Spleen (tissue), 11 donors: ENCODE measurements at regions not wholly inside any gene's neighbourhood (a gene's known extent, or its start where the extent isn't known, plus 50 kb on each side); places are given as distances from the start of the nearest gene placed in this dataset.
"Not testable (repeated sequence)": the region's sequence is repeated elsewhere in the genome, so short reads cannot be mapped to it uniquely, and the experiment has no call there.

Experiments
- DNase-seq: peaks from one replicate; pipeline ENCODE4 v3.0.0-alpha.2; 2020
- H3K27ac ChIP-seq, 8 donors: fragments of 200-600 bp; sonication (generic) in 7 of 8; 1 replicate in 4 of 8; 2 replicates in 4 of 8; pipeline versions ENCODE4 v1.5.0 to v1.8.0; 2016 to 2021; ENCODE audit warnings: inconsistent platforms in 4 of 8, mild to moderate bottlenecking in 4 of 8, moderate library complexity in 1 of 8
- H3K27me3 ChIP-seq, 7 donors: fragments of 200-600 bp; sonication (generic) in 6 of 7; replicated peaks in 1 of 7; 1 replicate in 4 of 7; 2 replicates in 3 of 7; pipeline versions ENCODE4 v1.5.0 to v1.8.0; 2016 to 2021; ENCODE audit warnings: inconsistent platforms in 3 of 7, mild to moderate bottlenecking in 1 of 7
- H3K36me3 ChIP-seq, 6 donors: fragments of 200-600 bp; sonication (generic) in 5 of 6; 1 replicate in 4 of 6; 2 replicates in 2 of 6; pipeline versions ENCODE4 v1.5.0 to v1.8.0; 2016 to 2021; ENCODE audit warnings: inconsistent platforms in 2 of 6
- H3K4me1 ChIP-seq, 6 donors: fragments of 200-600 bp; sonication (generic) in 5 of 6; 1 replicate in 3 of 6; 2 replicates in 3 of 6; pipeline versions ENCODE4 v1.5.0 to v1.8.0; 2016 to 2021; ENCODE audit warnings: inconsistent platforms in 3 of 6
- H3K4me3 ChIP-seq, 8 donors: fragments of 200-600 bp; sonication (generic) in 7 of 8; 1 replicate in 4 of 8; 2 replicates in 4 of 8; pipeline versions ENCODE4 v1.5.0 to v1.8.0; 2016 to 2021; ENCODE audit warnings: inconsistent platforms in 4 of 8, mild to moderate bottlenecking in 4 of 8, moderate library complexity in 2 of 8
- H3K9me3 ChIP-seq, 8 donors: fragments of 200-600 bp; sonication (generic) in 7 of 8; 1 replicate in 4 of 8; 2 replicates in 4 of 8; pipeline versions ENCODE4 v1.5.0 to v1.8.0; 2016 to 2021; ENCODE audit warnings: inconsistent platforms in 4 of 8
- CTCF ChIP-seq, 11 experiments: fragments of 200-600 bp in 7 of 11; fragments of 450-650 bp in 4 of 11; sonication (generic) in 4 of 11; IDR thresholded peaks in 8 of 11; conservative IDR thresholded peaks in 3 of 11; 1 replicate in 7 of 11; 2 replicates in 4 of 11; pipeline versions ENCODE4 v1.4.0 to v1.8.0; 2016 to 2021; ENCODE audit warnings: antibody characterized with exemption in 11 of 11, inconsistent platforms in 4 of 11, mild to moderate bottlenecking in 1 of 11
- POLR2A ChIP-seq, 3 donors: fragments of 450-650 bp; IDR thresholded peaks; one replicate each; pipeline ENCODE4 v1.5.1; 2017; ENCODE audit warnings: antibody characterized with exemption in 3 of 3, mild to moderate bottlenecking in 1 of 3
- POLR2AphosphoS5 ChIP-seq, 3 donors: sonication (generic); formaldehyde crosslinking; IDR thresholded peaks; one replicate each; pipeline ENCODE4 v1.5.1; 2017; ENCODE audit warnings: antibody characterized with exemption in 3 of 3
- whole genome bisulfite sequencing, 5 donors: extraction: QIAGEN DNeasy Blood & Tissue Kit in 3 of 5; methylation state at CpG; one replicate each; pipeline versions ENCODE4 v1.1.5 to v1.1.7; 2013 to 2018; 5-methylcytosine and 5-hydroxymethylcytosine counted together
- intact Hi-C: fragments of 100-400 bp; cut with DNase I; formaldehyde crosslinking; loops from one replicate; pipeline ENCODE4 v1.15.0; 2023; ENCODE audit warnings: low total_unique reads
- donor health status: healthy with polysubstance abuse.
- donor health status: DM: no; HTN: no; CAD: no; lungs with moderate emphysema.
- donor health status: DM: no; HTN: no; CAD: no.
- donor health status: Bipolar disorder and iron deficiency.
- donor health status: healthy.
- donor health status: DM: no; HTN: no; CAD: no.
- donor health status: DM: yes; HTN: yes; CAD: no.

- Histone ChIP-seq H3K27ac (no peak overlapping the region), H3K4me3 (no peak overlapping the region), H3K27me3 (no peaks in the 10 kb centered on the region), H3K9me3 (peaks cover 0 to 13% (median 3%) of the 10 kb centered on the region in 8 donors), H3K4me1 (no peaks in the 10 kb centered on the region), H3K36me3 (no peaks in the 10 kb centered on the region)
- TF ChIP-seq POLR2A (IDR thresholded peaks at IDR 0.05) (no peak), CTCF (IDR thresholded peaks at IDR 0.05 in 8 of 11, conservative IDR thresholded peaks at IDR 0.05 in 3 of 11) (no peak), POLR2AphosphoS5 (IDR thresholded peaks at IDR 0.05) (no peak)
- intact Hi-C loops = no loop called here
- no peak for DNase-seq
These were observed 489.7 kb upstream of the GNPDA2 start for GRCh38 chr4:45215976-45216542.

GRCh38 chr4:45208476-45208875 is 482.1 kb upstream of the GNPDA2 start:
- DNase-seq, H3K4me1 ChIP-seq, H3K36me3 ChIP-seq, H3K27ac ChIP-seq, intact Hi-C loops, H3K4me3 ChIP-seq, H3K27me3 ChIP-seq: not testable (repeated sequence)
- peaks cover 0 to 14% (median 5%) of the 10 kb centered on the region in 8 donors for H3K9me3 ChIP-seq
- 93 to 98% (median 95%) methylated on average over 12 to 20 of the region's 21 CpGs for WGBS, 5 donors

- H3K4me1 ChIP-seq, H3K27me3 ChIP-seq, intact Hi-C loops, H3K36me3 ChIP-seq, H3K4me3 ChIP-seq, H3K27ac ChIP-seq: not testable (repeated sequence)
- H3K9me3 ChIP-seq = peaks cover 0 to 14% (median 5%) of the 10 kb centered on the region in 8 donors
- whole genome bisulfite sequencing, 5 donors = 88 to 97% (median 94%) methylated on average over 6 to 27 of the region's 27 CpGs
- peak; percentile 61 for DNase-seq
These were observed 481.5 kb upstream of the GNPDA2 start for GRCh38 chr4:45207864-45208331.

- peaks cover 0 to 14% (median 5%) of the 10 kb centered on the region in 8 donors for H3K9me3 ChIP-seq
- H3K36me3 ChIP-seq, H3K27me3 ChIP-seq, intact Hi-C loops, H3K4me1 ChIP-seq, H3K4me3 ChIP-seq, H3K27ac ChIP-seq: not testable (repeated sequence)
- peak; percentile 57 for DNase-seq
- 83 to 93% (median 91%) methylated on average over 13 to 30 of the region's 30 CpGs for WGBS, 5 donors
These were observed 481.0 kb upstream of the GNPDA2 start for GRCh38 chr4:45207241-45207863.

GRCh38 chr4:45199736-45200135 is 473.4 kb upstream of the GNPDA2 start:
- DNase-seq = no peak
- H3K4me1 ChIP-seq = no peaks in the 10 kb centered on the region
- no peak overlapping the region for H3K4me3 ChIP-seq
- 72 to 96% (median 84%) methylated on average over 1 of the region's 1 CpG for whole genome bisulfite sequencing, 5 donors
- intact Hi-C loops = no loop called here
- no peaks in the 10 kb centered on the region for H3K27me3 ChIP-seq
- H3K36me3 ChIP-seq = no peaks in the 10 kb centered on the region
- no peak overlapping the region for H3K27ac ChIP-seq
- no peaks in the 10 kb centered on the region for H3K9me3 ChIP-seq
- TF ChIP-seq CTCF (IDR thresholded peaks at IDR 0.05 in 8 of 11, conservative IDR thresholded peaks at IDR 0.05 in 3 of 11) (no peak), POLR2A (IDR thresholded peaks at IDR 0.05) (no peak), POLR2AphosphoS5 (IDR thresholded peaks at IDR 0.05) (no peak)
